NB4 (cell line): ENCODE measurements at regions not wholly inside any gene's neighbourhood (a gene's known extent, or its start where the extent isn't known, plus 50 kb on each side); places are given as distances from the start of the nearest gene placed in this dataset.

Experiments
- POLR2A ChIP-seq: IDR thresholded peaks from 2 replicates; pipeline ENCODE4 v1.6.1; 2011; ENCODE audit warnings: mild to moderate bottlenecking; ENCODE audit not compliant: insufficient read length; ENCODE audit errors: extremely low read depth
- TF ChIP-seq, protein P1 (sequence below): IDR thresholded peaks from one replicate; pipeline ENCODE4 v1.5.1; 2012; ENCODE audit warnings: low read depth, low read length

DNA sequence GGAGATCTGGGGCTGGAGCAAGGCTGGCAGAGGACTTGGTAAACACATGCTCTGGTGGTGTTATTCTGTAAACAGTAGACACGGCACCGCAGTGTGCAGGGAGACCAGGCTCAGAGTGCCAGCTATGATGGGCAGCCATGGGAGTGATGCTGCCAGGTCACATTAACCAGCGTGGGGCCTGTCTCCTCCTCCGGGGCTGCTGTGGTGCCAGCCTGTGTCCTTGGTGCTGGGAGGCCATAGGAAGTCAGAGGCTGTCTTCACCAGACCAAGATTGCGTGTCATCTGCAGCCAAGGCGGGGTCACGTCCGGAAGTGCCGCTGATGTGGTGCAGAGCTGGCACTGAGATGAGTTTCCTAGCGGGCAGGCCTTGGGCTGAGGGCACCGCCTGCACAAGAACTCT is 236.0 kb downstream of the GLRX3 start:
- TF ChIP-seq, protein P1, sequence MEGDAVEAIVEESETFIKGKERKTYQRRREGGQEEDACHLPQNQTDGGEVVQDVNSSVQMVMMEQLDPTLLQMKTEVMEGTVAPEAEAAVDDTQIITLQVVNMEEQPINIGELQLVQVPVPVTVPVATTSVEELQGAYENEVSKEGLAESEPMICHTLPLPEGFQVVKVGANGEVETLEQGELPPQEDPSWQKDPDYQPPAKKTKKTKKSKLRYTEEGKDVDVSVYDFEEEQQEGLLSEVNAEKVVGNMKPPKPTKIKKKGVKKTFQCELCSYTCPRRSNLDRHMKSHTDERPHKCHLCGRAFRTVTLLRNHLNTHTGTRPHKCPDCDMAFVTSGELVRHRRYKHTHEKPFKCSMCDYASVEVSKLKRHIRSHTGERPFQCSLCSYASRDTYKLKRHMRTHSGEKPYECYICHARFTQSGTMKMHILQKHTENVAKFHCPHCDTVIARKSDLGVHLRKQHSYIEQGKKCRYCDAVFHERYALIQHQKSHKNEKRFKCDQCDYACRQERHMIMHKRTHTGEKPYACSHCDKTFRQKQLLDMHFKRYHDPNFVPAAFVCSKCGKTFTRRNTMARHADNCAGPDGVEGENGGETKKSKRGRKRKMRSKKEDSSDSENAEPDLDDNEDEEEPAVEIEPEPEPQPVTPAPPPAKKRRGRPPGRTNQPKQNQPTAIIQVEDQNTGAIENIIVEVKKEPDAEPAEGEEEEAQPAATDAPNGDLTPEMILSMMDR, result no peak
- no peak for TF ChIP-seq POLR2A
